B cell (primary cell): ENCODE measurements at regions not wholly inside any gene's neighbourhood (a gene's known extent, or its start where the extent isn't known, plus 50 kb on each side); places are given as distances from the start of the nearest gene placed in this dataset.

ENCODE experiments used
- ATAC-seq: fragments of 200-7000 bp; cut with Tn5 transposase; one replicate; pipeline ENCODE4 v1.10.0; 2021; ENCODE audit warnings: low read depth, mild to moderate bottlenecking, moderate number of reproducible peaks, moderate library complexity
- CTCF ChIA-PET: fragments of 350-600 bp; sonication (Branson Sonifier 250); formaldehyde crosslinking; loops from one replicate; lab custom pipeline; 2021; ENCODE audit warnings: antibody characterized with exemption, inconsistent platforms; lab: Charles Lee
- POLR2A ChIA-PET: fragments of 350-600 bp; sonication (Branson Sonifier 250); formaldehyde crosslinking; loops from one replicate; lab custom pipeline; 2021; ENCODE audit warnings: antibody characterized with exemption; lab: Charles Lee
- DNase-seq: peaks from one replicate; pipeline ENCODE4 v3.0.0; 2013
- H2AFZ ChIP-seq: 2 replicates; pipeline ENCODE4 v1.6.1; 2012; ENCODE audit warnings: mild to moderate bottlenecking, low read depth, low read length; ENCODE audit not compliant: insufficient read depth, poor library complexity, severe bottlenecking
- H3K27ac ChIP-seq, 2 donors: 1 replicate in 1 of 2; 2 replicates in 1 of 2; pipeline ENCODE4 v1.5.1; 2012 to 2013; ENCODE audit warnings: low read length in 2 of 2, mild to moderate bottlenecking in 2 of 2, moderate library complexity in 1 of 2
- H3K27me3 ChIP-seq, 4 experiments: fragments of 200-600 bp in 1 of 4; sonication (generic) in 1 of 4; replicated peaks in 1 of 4; 1 replicate in 2 of 4; 2 replicates in 2 of 4; pipeline versions ENCODE4 v1.6.1 to v1.7.0; 2013 to 2016; ENCODE audit warnings: low read length in 3 of 4, mild to moderate bottlenecking in 2 of 4, mixed read lengths in 1 of 4, moderate library complexity in 1 of 4; ENCODE audit not compliant: insufficient read depth in 4 of 4, control insufficient read depth in 3 of 4; ENCODE audit errors: control extremely low read depth in 1 of 4
- H3K36me3 ChIP-seq, 2 experiments: replicated peaks in 1 of 2; 1 replicate in 1 of 2; 2 replicates in 1 of 2; pipeline versions ENCODE4 v1.6.1 to v1.7.1; 2013; ENCODE audit warnings: low read length in 1 of 2; ENCODE audit not compliant: insufficient read depth in 2 of 2, control insufficient read depth in 1 of 2; ENCODE audit errors: control extremely low read depth in 1 of 2, extremely low read depth in 1 of 2
- H3K4me1 ChIP-seq, 2 donors: fragments of 200-600 bp in 1 of 2; sonication (generic) in 1 of 2; 1 replicate in 1 of 2; 2 replicates in 1 of 2; pipeline versions ENCODE4 v1.5.1 to v1.6.1; 2013 to 2017; ENCODE audit warnings: low read length in 2 of 2; ENCODE audit not compliant: control insufficient read depth in 2 of 2, insufficient read depth in 2 of 2
- H3K4me2 ChIP-seq: replicated peaks from 2 replicates; pipeline ENCODE3; 2012; ENCODE audit warnings: mild to moderate bottlenecking, low read depth, low read length; ENCODE audit not compliant: poor library complexity, severe bottlenecking
- H3K4me3 ChIP-seq, 5 experiments: fragments of 200-600 bp in 1 of 5; sonication (generic) in 1 of 5; 1 replicate in 3 of 5; 2 replicates in 2 of 5; pipeline versions ENCODE4 v1.5.1 to v1.7.0; 2011 to 2016; ENCODE audit warnings: low read length in 4 of 5, mild to moderate bottlenecking in 4 of 5, low read depth in 2 of 5, control low read depth in 1 of 5, moderate library complexity in 1 of 5; ENCODE audit not compliant: insufficient read depth in 1 of 5; ENCODE audit errors: control extremely low read depth in 1 of 5, extremely low read depth in 1 of 5
- H3K79me2 ChIP-seq: fragments of 200-600 bp; sonication (generic); one replicate; pipeline ENCODE4 v1.6.0; 2016; ENCODE audit warnings: low read length; ENCODE audit not compliant: control insufficient read depth, insufficient read depth
- H3K9ac ChIP-seq: fragments of 200-600 bp; sonication (generic); 2 replicates; pipeline ENCODE4 v1.6.1; 2017; ENCODE audit warnings: mild to moderate bottlenecking, low read length, moderate library complexity
- H3K9me3 ChIP-seq, 3 donors: one replicate each; pipeline versions ENCODE4 v1.6.1 to v1.7.1; 2013; ENCODE audit warnings: low read length in 2 of 3; ENCODE audit not compliant: control insufficient read depth in 2 of 3, insufficient read depth in 1 of 3; ENCODE audit errors: control extremely low read depth in 1 of 3
- H4K20me1 ChIP-seq: 2 replicates; pipeline ENCODE4 v1.6.0; 2012; ENCODE audit warnings: mild to moderate bottlenecking, low read length; ENCODE audit not compliant: insufficient read depth, control insufficient read depth, poor library complexity, severe bottlenecking
- H3K27ac Mint-ChIP-seq: one replicate; pipeline ENCODE4 v1.8.0; 2021; ENCODE audit warnings: mixed read lengths
- H3K27me3 Mint-ChIP-seq: one replicate; pipeline ENCODE4 v1.8.0; 2021; ENCODE audit warnings: mixed read lengths
- H3K4me1 Mint-ChIP-seq: one replicate; pipeline ENCODE4 v1.8.0; 2021; ENCODE audit warnings: mixed read lengths
- H3K4me3 Mint-ChIP-seq: one replicate; pipeline ENCODE4 v1.8.0; 2021; ENCODE audit warnings: mixed read lengths
- H3K9me3 Mint-ChIP-seq: one replicate; pipeline ENCODE4 v1.8.0; 2022; ENCODE audit warnings: mixed read lengths; ENCODE audit not compliant: insufficient read depth
- EZH2 ChIP-seq: IDR thresholded peaks from 2 replicates; pipeline ENCODE4 v1.6.1; 2012; ENCODE audit warnings: borderline replicate concordance, low read depth, mild to moderate bottlenecking, moderate library complexity, low read length; ENCODE audit not compliant: insufficient read depth, poor library complexity, severe bottlenecking
- WGBS: methylation state at CpG from one replicate; pipeline ENCODE4 v1.1.5; 2013; ENCODE audit warnings: missing lambda C conversion rate; ENCODE audit not compliant: insufficient coverage; 5-methylcytosine and 5-hydroxymethylcytosine counted together
- intact Hi-C: fragments of 100-400 bp; cut with micrococcal nuclease; formaldehyde crosslinking; loops from one replicate; pipeline ENCODE4 v1.10.0; 2022
- TF ChIP-seq, protein P1 (sequence below): fragments of 200-600 bp; IDR thresholded peaks from one replicate; pipeline ENCODE4 v1.8.0; 2022; ENCODE audit warnings: antibody characterized with exemption, mild to moderate bottlenecking

- TF ChIP-seq EZH2, result no peak
- TF ChIP-seq, protein P1, sequence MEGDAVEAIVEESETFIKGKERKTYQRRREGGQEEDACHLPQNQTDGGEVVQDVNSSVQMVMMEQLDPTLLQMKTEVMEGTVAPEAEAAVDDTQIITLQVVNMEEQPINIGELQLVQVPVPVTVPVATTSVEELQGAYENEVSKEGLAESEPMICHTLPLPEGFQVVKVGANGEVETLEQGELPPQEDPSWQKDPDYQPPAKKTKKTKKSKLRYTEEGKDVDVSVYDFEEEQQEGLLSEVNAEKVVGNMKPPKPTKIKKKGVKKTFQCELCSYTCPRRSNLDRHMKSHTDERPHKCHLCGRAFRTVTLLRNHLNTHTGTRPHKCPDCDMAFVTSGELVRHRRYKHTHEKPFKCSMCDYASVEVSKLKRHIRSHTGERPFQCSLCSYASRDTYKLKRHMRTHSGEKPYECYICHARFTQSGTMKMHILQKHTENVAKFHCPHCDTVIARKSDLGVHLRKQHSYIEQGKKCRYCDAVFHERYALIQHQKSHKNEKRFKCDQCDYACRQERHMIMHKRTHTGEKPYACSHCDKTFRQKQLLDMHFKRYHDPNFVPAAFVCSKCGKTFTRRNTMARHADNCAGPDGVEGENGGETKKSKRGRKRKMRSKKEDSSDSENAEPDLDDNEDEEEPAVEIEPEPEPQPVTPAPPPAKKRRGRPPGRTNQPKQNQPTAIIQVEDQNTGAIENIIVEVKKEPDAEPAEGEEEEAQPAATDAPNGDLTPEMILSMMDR, result no peak
- Mint-ChIP-seq H3K27me3 (no peaks in the 10 kb centered on the region), H3K4me3 (no peak overlapping the region), H3K9me3 (no peaks in the 10 kb centered on the region), H3K4me1 (no peaks in the 10 kb centered on the region), H3K27ac (no peak overlapping the region)
- Histone ChIP-seq H3K4me3 (no peak overlapping the region), H3K79me2 (no peaks in the 10 kb centered on the region), H3K27ac (no peak overlapping the region), H2AFZ (no peak overlapping the region), H3K36me3 (no peaks in the 10 kb centered on the region), H3K9me3 (peaks cover 0 to 2% (median 0%) of the 10 kb centered on the region in 3 donors), H4K20me1 (no peaks in the 10 kb centered on the region), H3K4me2 (no peak overlapping the region), H3K27me3 (no peaks in the 10 kb centered on the region), H3K4me1 (no peaks in the 10 kb centered on the region), H3K9ac (no peak overlapping the region)
- ATAC-seq, result no peak
- no peak for DNase-seq
- POLR2A ChIA-PET, result no interaction called here
- intact Hi-C loops, result no loop called here
- CTCF ChIA-PET, result no interaction called here
- WGBS, result no CpG with 5 or more reads among the region's 1 CpG
Measured at GRCh38 chr13:53537586-53537985, 509.0 kb downstream of the OLFM4 start.

GRCh38 chr13:53545340-53545941 lies 516.8 kb downstream of the OLFM4 start:
- H2AFZ ChIP-seq, result no peak overlapping the region
- H3K4me3 ChIP-seq, result no peak overlapping the region
- Mint-ChIP-seq H3K27me3 (no peaks in the 10 kb centered on the region), H3K4me1 (no peaks in the 10 kb centered on the region), H3K27ac (no peak overlapping the region), H3K4me3 (no peak overlapping the region), H3K9me3 (peaks cover 2% of the 10 kb centered on the region)
- no peak overlapping the region for H3K9ac ChIP-seq
- H3K27ac ChIP-seq, result no peak overlapping the region
- 86% methylated on average over 1 of the region's 1 CpG for WGBS
- H3K9me3 ChIP-seq, result peaks cover 0 to 8% (median 0%) of the 10 kb centered on the region in 3 donors
- no peaks in the 10 kb centered on the region for H3K4me1 ChIP-seq
- no peaks in the 10 kb centered on the region for H3K36me3 ChIP-seq
- intact Hi-C loops, result no loop called here
- POLR2A ChIA-PET, result no interaction called here
- no peaks in the 10 kb centered on the region for H4K20me1 ChIP-seq
- DNase-seq (no peak), ATAC-seq (no peak)
- CTCF ChIA-PET, result no interaction called here
- no peak overlapping the region for H3K4me2 ChIP-seq
- no peaks in the 10 kb centered on the region for H3K79me2 ChIP-seq
- TF ChIP-seq EZH2, result no peak
- TF ChIP-seq, protein P1, result no peak
- no peaks in the 10 kb centered on the region for H3K27me3 ChIP-seq
